ENCODE measurements at regions not wholly inside any gene's neighbourhood (a gene's known extent, or its start where the extent isn't known, plus 50 kb on each side); places are given as distances from the start of the nearest gene placed in this dataset.

DNA sequence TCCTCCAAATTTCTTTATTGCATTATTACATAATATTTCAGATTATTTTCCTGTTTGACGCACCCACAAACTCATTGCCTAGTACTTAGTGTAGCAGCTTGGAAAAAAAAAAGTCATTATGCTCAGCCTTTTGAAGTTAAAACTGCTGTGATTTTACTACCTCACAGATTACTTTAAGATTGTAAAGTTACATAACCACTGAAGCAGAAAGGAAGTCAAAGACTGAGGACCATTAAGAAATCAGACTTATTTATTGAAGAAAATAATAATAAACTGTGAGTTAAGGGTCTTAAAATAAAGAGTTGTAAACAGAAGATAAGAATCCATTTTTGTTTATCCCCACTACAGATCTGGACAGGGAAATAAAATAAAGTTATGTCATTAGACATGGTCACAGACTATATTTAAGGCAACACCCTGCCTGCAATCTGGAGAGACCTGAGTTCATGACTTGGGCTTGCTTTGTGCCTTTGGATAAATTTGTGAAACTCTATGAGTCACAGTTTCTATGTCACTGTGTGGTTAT, 212.1 kb upstream of the ROBO2 start:
- H3K27me3 Mint-ChIP-seq (ENCODE audit: insufficient read depth, unreplicated experiment), result no peaks in the 10 kb centered on the region
- ChIA-PET POLR2A (no interaction called here), CTCF (no interaction called here)
- TF ChIP-seq, protein P1, sequence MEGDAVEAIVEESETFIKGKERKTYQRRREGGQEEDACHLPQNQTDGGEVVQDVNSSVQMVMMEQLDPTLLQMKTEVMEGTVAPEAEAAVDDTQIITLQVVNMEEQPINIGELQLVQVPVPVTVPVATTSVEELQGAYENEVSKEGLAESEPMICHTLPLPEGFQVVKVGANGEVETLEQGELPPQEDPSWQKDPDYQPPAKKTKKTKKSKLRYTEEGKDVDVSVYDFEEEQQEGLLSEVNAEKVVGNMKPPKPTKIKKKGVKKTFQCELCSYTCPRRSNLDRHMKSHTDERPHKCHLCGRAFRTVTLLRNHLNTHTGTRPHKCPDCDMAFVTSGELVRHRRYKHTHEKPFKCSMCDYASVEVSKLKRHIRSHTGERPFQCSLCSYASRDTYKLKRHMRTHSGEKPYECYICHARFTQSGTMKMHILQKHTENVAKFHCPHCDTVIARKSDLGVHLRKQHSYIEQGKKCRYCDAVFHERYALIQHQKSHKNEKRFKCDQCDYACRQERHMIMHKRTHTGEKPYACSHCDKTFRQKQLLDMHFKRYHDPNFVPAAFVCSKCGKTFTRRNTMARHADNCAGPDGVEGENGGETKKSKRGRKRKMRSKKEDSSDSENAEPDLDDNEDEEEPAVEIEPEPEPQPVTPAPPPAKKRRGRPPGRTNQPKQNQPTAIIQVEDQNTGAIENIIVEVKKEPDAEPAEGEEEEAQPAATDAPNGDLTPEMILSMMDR (IDR thresholded peaks at IDR 0.05; ENCODE audit: insufficient read depth in 1 of 2, low read depth in 1 of 2, low read length in 1 of 2, severe bottlenecking in 1 of 2, unreplicated experiment in 1 of 2), result no peak
- no peak overlapping the region for H3K4me3 Mint-ChIP-seq (ENCODE audit: unreplicated experiment)
- intact Hi-C loops (cut with micrococcal nuclease; ENCODE audit: unreplicated experiment), result no loop called here
- no peak overlapping the region for H3K27ac Mint-ChIP-seq (ENCODE audit: unreplicated experiment)
- no peaks in the 10 kb centered on the region for H3K9me3 Mint-ChIP-seq (ENCODE audit: unreplicated experiment)
- Histone ChIP-seq H3K4me3 (ENCODE audit: low read depth, low read length) (no peak overlapping the region), H3K36me3 (ENCODE audit: control insufficient read depth, insufficient read depth, low read length) (no peaks in the 10 kb centered on the region), H3K4me1 (no peaks in the 10 kb centered on the region), H3K27me3 (replicated peaks; ENCODE audit: control insufficient read depth, insufficient read depth, low read length) (no peaks in the 10 kb centered on the region), H3K9me3 (peaks cover 3% of the 10 kb centered on the region; the same call in 1 of the 2 replicates)
- BruUV-seq (replicated peaks), result no TSS peak
- H3K4me1 Mint-ChIP-seq (ENCODE audit: low read depth, unreplicated experiment), result no peaks in the 10 kb centered on the region
- no peak for DNase-seq
- H3K36me3 Mint-ChIP-seq (ENCODE audit: insufficient read depth, unreplicated experiment), result no peaks in the 10 kb centered on the region

- Mint-ChIP-seq H3K27ac (ENCODE audit: unreplicated experiment) (no peak overlapping the region), H3K27me3 (ENCODE audit: insufficient read depth, unreplicated experiment) (no peaks in the 10 kb centered on the region)
Measured at GRCh38 chr3:76834657-76835056, 205.2 kb upstream of the ROBO2 start.

GRCh38 chr3:76841747-76842146, 198.2 kb upstream of the ROBO2 start:
- no peaks in the 10 kb centered on the region for H3K4me1 Mint-ChIP-seq (ENCODE audit: low read depth, unreplicated experiment)
- intact Hi-C loops (cut with micrococcal nuclease; ENCODE audit: unreplicated experiment), result no loop called here
- POLR2A ChIA-PET, result no interaction called here
- Histone ChIP-seq H3K4me1 (no peaks in the 10 kb centered on the region), H3K9me3 (no peaks in the 10 kb centered on the region), H3K27me3 (replicated peaks; ENCODE audit: control insufficient read depth, insufficient read depth, low read length) (no peaks in the 10 kb centered on the region), H3K36me3 (ENCODE audit: control insufficient read depth, insufficient read depth, low read length) (no peaks in the 10 kb centered on the region), H3K4me3 (ENCODE audit: low read depth, low read length) (no peak overlapping the region)
- H3K36me3 Mint-ChIP-seq (ENCODE audit: insufficient read depth, unreplicated experiment), result no peaks in the 10 kb centered on the region
- no peak overlapping the region for H3K27ac Mint-ChIP-seq (ENCODE audit: unreplicated experiment)
- no TSS peak for BruUV-seq (replicated peaks)
- CTCF ChIA-PET, result no interaction called here
- TF ChIP-seq, protein P1 (IDR thresholded peaks at IDR 0.05; ENCODE audit: insufficient read depth in 1 of 2, low read depth in 1 of 2, low read length in 1 of 2, severe bottlenecking in 1 of 2, unreplicated experiment in 1 of 2), result no peak
- DNase-seq, result no peak
- no peak overlapping the region for H3K4me3 Mint-ChIP-seq (ENCODE audit: unreplicated experiment)
- no peaks in the 10 kb centered on the region for H3K27me3 Mint-ChIP-seq (ENCODE audit: insufficient read depth, unreplicated experiment)
- H3K9me3 Mint-ChIP-seq (ENCODE audit: unreplicated experiment), result peaks cover 8% of the 10 kb centered on the region

More at GRCh38 chr3:76834657-76835056, 205.2 kb upstream of the ROBO2 start:
- ChIA-PET CTCF (no interaction called here), POLR2A (no interaction called here)
- Histone ChIP-seq H3K4me3 (ENCODE audit: low read depth, low read length) (no peak overlapping the region), H3K36me3 (ENCODE audit: control insufficient read depth, insufficient read depth, low read length) (no peaks in the 10 kb centered on the region), H3K27me3 (replicated peaks; ENCODE audit: control insufficient read depth, insufficient read depth, low read length) (no peaks in the 10 kb centered on the region), H3K9me3 (no peaks in the 10 kb centered on the region), H3K4me1 (no peaks in the 10 kb centered on the region)
- intact Hi-C loops (cut with micrococcal nuclease; ENCODE audit: unreplicated experiment), result no loop called here
- no peak for DNase-seq
- H3K4me3 Mint-ChIP-seq (ENCODE audit: unreplicated experiment), result no peak overlapping the region
- no peaks in the 10 kb centered on the region for H3K36me3 Mint-ChIP-seq (ENCODE audit: insufficient read depth, unreplicated experiment)
- BruUV-seq (replicated peaks), result no TSS peak
- no peaks in the 10 kb centered on the region for H3K4me1 Mint-ChIP-seq (ENCODE audit: low read depth, unreplicated experiment)
- H3K9me3 Mint-ChIP-seq (ENCODE audit: unreplicated experiment), result peaks cover under 1% of the 10 kb centered on the region
- TF ChIP-seq, protein P1 (IDR thresholded peaks at IDR 0.05; ENCODE audit: insufficient read depth in 1 of 2, low read depth in 1 of 2, low read length in 1 of 2, severe bottlenecking in 1 of 2, unreplicated experiment in 1 of 2), result no peak

All from Caco-2 (cell line).